Neural crest cell (in vitro differentiated cells): ENCODE measurements at regions not wholly inside any gene's neighbourhood (a gene's known extent, or its start where the extent isn't known, plus 50 kb on each side); places are given as distances from the start of the nearest gene placed in this dataset.

Experiments
- DNase-seq: peaks from one replicate; pipeline ENCODE4 v3.0.0; 2021; ENCODE audit warnings: low read depth, mixed read lengths, low spot score
- H3K27ac Mint-ChIP-seq: one replicate; pipeline ENCODE4 v1.8.0; 2021; ENCODE audit warnings: mild to moderate bottlenecking, mixed read lengths; ENCODE audit not compliant: unreplicated experiment
- H3K27me3 Mint-ChIP-seq: 2 replicates; pipeline ENCODE4 v1.8.0; 2021; ENCODE audit warnings: low read depth, mild to moderate bottlenecking, mixed read lengths
- H3K36me3 Mint-ChIP-seq: 2 replicates; pipeline ENCODE4 v1.8.0; 2021; ENCODE audit warnings: low read depth, mild to moderate bottlenecking, mixed read lengths
- H3K4me1 Mint-ChIP-seq: 2 replicates; pipeline ENCODE4 v1.8.0; 2021; ENCODE audit warnings: mixed read lengths
- H3K4me3 Mint-ChIP-seq: one replicate; pipeline ENCODE4 v1.8.0; 2021; ENCODE audit warnings: mild to moderate bottlenecking, mixed read lengths
- H3K9me3 Mint-ChIP-seq: 2 replicates; pipeline ENCODE4 v1.8.0; 2021; ENCODE audit warnings: mixed read lengths
- CTCF ChIP-seq: fragments of 200-600 bp; sonication (generic); conservative IDR thresholded peaks from 2 replicates; pipeline ENCODE4 v1.5.0; 2021; ENCODE audit warnings: antibody characterized with exemption, mild to moderate bottlenecking

GRCh38 chr9:38342532-38342931 lies 50.0 kb upstream of the ALDH1B1 start:
- Mint-ChIP-seq H3K27me3 (no peaks in the 10 kb centered on the region), H3K27ac (no peak overlapping the region), H3K4me1 (peaks cover 12% of the 10 kb centered on the region), H3K4me3 (no peak overlapping the region), H3K36me3 (no peaks in the 10 kb centered on the region), H3K9me3 (no peaks in the 10 kb centered on the region)
- DNase-seq = no peak
- TF ChIP-seq CTCF = no peak

GRCh38 chr9:38342096-38342495 lies 50.4 kb upstream of the ALDH1B1 start:
- H3K36me3 Mint-ChIP-seq = no peaks in the 10 kb centered on the region
- H3K4me3 Mint-ChIP-seq = no peak overlapping the region
- DNase-seq = no peak
- no peak overlapping the region for H3K27ac Mint-ChIP-seq
- H3K27me3 Mint-ChIP-seq = no peaks in the 10 kb centered on the region
- peaks cover 13% of the 10 kb centered on the region for H3K4me1 Mint-ChIP-seq
- TF ChIP-seq CTCF = no peak
- no peaks in the 10 kb centered on the region for H3K9me3 Mint-ChIP-seq

GRCh38 chr9:38339496-38339895 lies 53.0 kb upstream of the ALDH1B1 start:
- H3K36me3 Mint-ChIP-seq = no peaks in the 10 kb centered on the region
- TF ChIP-seq CTCF = no peak
- H3K9me3 Mint-ChIP-seq = no peaks in the 10 kb centered on the region
- no peak overlapping the region for H3K4me3 Mint-ChIP-seq
- no peaks in the 10 kb centered on the region for H3K27me3 Mint-ChIP-seq
- no peak for DNase-seq
- peaks cover 18% of the 10 kb centered on the region for H3K4me1 Mint-ChIP-seq
- no peak overlapping the region for H3K27ac Mint-ChIP-seq

GRCh38 chr9:38339087-38339486 lies 53.4 kb upstream of the ALDH1B1 start:
- no peak for DNase-seq
- Mint-ChIP-seq H3K36me3 (no peaks in the 10 kb centered on the region), H3K4me3 (no peak overlapping the region), H3K9me3 (no peaks in the 10 kb centered on the region), H3K27ac (no peak overlapping the region), H3K4me1 (peaks cover 22% of the 10 kb centered on the region), H3K27me3 (no peaks in the 10 kb centered on the region)
- no peak for TF ChIP-seq CTCF

GRCh38 chr9:38338342-38339018 lies 54.0 kb upstream of the ALDH1B1 start:
- no peak for DNase-seq
- no peak for TF ChIP-seq CTCF
- H3K4me1 Mint-ChIP-seq = peaks cover 25% of the 10 kb centered on the region
- H3K9me3 Mint-ChIP-seq = no peaks in the 10 kb centered on the region
- H3K27ac Mint-ChIP-seq = no peak overlapping the region
- H3K27me3 Mint-ChIP-seq = no peaks in the 10 kb centered on the region
- H3K36me3 Mint-ChIP-seq = no peaks in the 10 kb centered on the region
- H3K4me3 Mint-ChIP-seq = no peak overlapping the region
